K562 (cell line): ENCODE measurements at regions not wholly inside any gene's neighbourhood (a gene's known extent, or its start where the extent isn't known, plus 50 kb on each side); places are given as distances from the start of the nearest gene placed in this dataset.

Source experiments
- ATAC-seq: fragments of 200-7000 bp; cut with Tn5 transposase; 3 replicates; pipeline ENCODE4 v1.9.1; 2020; ENCODE audit warnings: moderate library complexity
- BruUV-seq: library from RNA; stranded (reverse); fragments of 400-500 nt; replicated peaks from 2 replicates; lab custom pipeline; 2021; lab: Mats Ljungman, UMichigan
- CTCF ChIA-PET: fragments of 300-600 bp; formaldehyde crosslinking; extraction: SDS; loops from one replicate; lab custom pipeline; 2021; ENCODE audit warnings: low intra/inter-chr PET ratio; lab: Yijun Ruan, JAX
- POLR2A ChIA-PET: fragments of 300-600, 350-650 bp; sonication (Branson Sonifier 250); formaldehyde crosslinking; extraction: SDS; loops from one replicate; lab custom pipeline; 2021; ENCODE audit warnings: antibody characterized with exemption, inconsistent platforms; lab: Yijun Ruan, JAX
- DNase-seq, 4 experiments: peaks; one replicate each; pipeline versions ENCODE4 v3.0.0 to v3.0.0-alpha.2; 2011 to 2018; ENCODE audit warnings: low spot score in 3 of 4, mixed read lengths in 3 of 4; ENCODE audit errors: extremely low read depth in 1 of 4
- FAIRE-seq: peaks from 2 replicates; lab custom pipeline; 2011; peaks lifted over from hg19 to GRCh38; lab: Jason Lieb, UNC
- H2AFZ ChIP-seq: 2 replicates; pipeline ENCODE4 v1.6.0; 2011; ENCODE audit warnings: low read depth, low read length, control low read depth, inconsistent platforms
- H3K27ac ChIP-seq: fragments of 200-600 bp; 3 replicates; pipeline ENCODE4 v1.8.0; 2011; ENCODE audit warnings: low read depth, mild to moderate bottlenecking, control low read depth, inconsistent platforms, low read length, moderate library complexity, mixed read lengths; ENCODE audit errors: extremely low read depth
- H3K27me3 ChIP-seq, 2 experiments: fragments of 300-600 bp in 1 of 2; 2 replicates in 1 of 2; 3 replicates in 1 of 2; pipeline versions ENCODE4 v1.6.0 to v1.8.0; 2011; ENCODE audit warnings: inconsistent platforms in 2 of 2, low read length in 2 of 2, mild to moderate bottlenecking in 1 of 2, mixed read lengths in 1 of 2, moderate library complexity in 1 of 2; ENCODE audit not compliant: control insufficient read depth in 2 of 2, insufficient read depth in 2 of 2
- H3K36me3 ChIP-seq: fragments of 300-600 bp; 3 replicates; pipeline ENCODE4 v1.8.0; 2011; ENCODE audit warnings: mild to moderate bottlenecking, low read length, inconsistent platforms; ENCODE audit not compliant: control insufficient read depth, insufficient read depth
- H3K4me1 ChIP-seq, 2 experiments: fragments of 200-600 bp in 1 of 2; replicated peaks in 1 of 2; 2 replicates in 1 of 2; 3 replicates in 1 of 2; pipeline versions ENCODE4 v1.5.1 to v1.8.0; 2011; ENCODE audit warnings: inconsistent platforms in 2 of 2, low read length in 2 of 2, mild to moderate bottlenecking in 1 of 2, mixed read lengths in 1 of 2, moderate library complexity in 1 of 2; ENCODE audit not compliant: control insufficient read depth in 2 of 2, insufficient read depth in 2 of 2
- H3K4me2 ChIP-seq: 2 replicates; pipeline ENCODE4 v1.6.1; 2011; ENCODE audit warnings: low read length, control low read depth, inconsistent platforms, mixed read lengths; ENCODE audit not compliant: insufficient read depth
- H3K4me3 ChIP-seq: fragments of 200-600 bp; sonication (generic), shearing (Covaris generic); 2 replicates; pipeline ENCODE4 v1.5.1; 2016; ENCODE audit warnings: control low read depth, inconsistent platforms
- H3K79me2 ChIP-seq: fragments of 200-600 bp; 3 replicates; pipeline ENCODE4 v1.8.0; 2011; ENCODE audit warnings: low read length, inconsistent platforms; ENCODE audit not compliant: control insufficient read depth, insufficient read depth
- H3K9ac ChIP-seq, 2 experiments: 2 replicates each; pipeline versions ENCODE4 v1.6.0 to v1.6.1; 2011; ENCODE audit warnings: low read depth in 2 of 2, low read length in 2 of 2, control low read depth in 1 of 2, inconsistent platforms in 1 of 2, mild to moderate bottlenecking in 1 of 2, mixed read lengths in 1 of 2; ENCODE audit not compliant: insufficient read depth in 1 of 2
- H3K9me1 ChIP-seq: one replicate; pipeline ENCODE4 v1.6.0; 2011; ENCODE audit warnings: inconsistent platforms, mild to moderate bottlenecking, low read length, moderate library complexity; ENCODE audit not compliant: control insufficient read depth, insufficient read depth
- H3K9me3 ChIP-seq: replicated peaks from 2 replicates; pipeline ENCODE4 v1.5.1; 2011; ENCODE audit warnings: low read depth, low read length, inconsistent platforms; ENCODE audit not compliant: control insufficient read depth, insufficient read depth
- H4K20me1 ChIP-seq: replicated peaks from 2 replicates; pipeline ENCODE4 v1.6.1; 2011; ENCODE audit warnings: low read length, inconsistent platforms, mixed read lengths; ENCODE audit not compliant: control insufficient read depth, insufficient read depth
- ARID3A ChIP-seq: IDR thresholded peaks from 2 replicates; pipeline ENCODE4 v1.6.1; 2012; ENCODE audit warnings: low read depth, low read length, improper control_type of control experiment, borderline replicate concordance
- BMI1 ChIP-seq: fragments of 150-350 bp; IDR thresholded peaks from 2 replicates; pipeline ENCODE4 v1.6.1; 2014; ENCODE audit warnings: low read length
- CHD4 ChIP-seq: fragments of 200-600 bp; sonication (generic); IDR thresholded peaks from 3 replicates; pipeline ENCODE4 v1.6.1; 2012; ENCODE audit warnings: low read depth, mild to moderate bottlenecking, mixed read lengths, low read length, inconsistent platforms; ENCODE audit not compliant: insufficient read depth, insufficient replicate concordance, poor library complexity, severe bottlenecking
- HSF4 ChIP-seq: fragments of 250-450 bp; sonication (Bioruptor Pico); IDR thresholded peaks from 2 replicates; pipeline ENCODE4 v2.1.2; 2022; ENCODE audit warnings: mild to moderate bottlenecking, moderate library complexity, borderline replicate concordance
- KDM2B ChIP-seq: fragments of 250-450 bp; sonication (Bioruptor Pico); IDR thresholded peaks from 2 replicates; pipeline ENCODE4 v1.8.0; 2021; ENCODE audit warnings: mild to moderate bottlenecking, moderate library complexity
- KLF13 ChIP-seq: fragments of 450-650 bp; IDR thresholded peaks from 2 replicates; pipeline ENCODE4 v1.6.1; 2016; ENCODE audit warnings: missing genetic modification characterization, low read depth, mild to moderate bottlenecking, missing compliant biosample characterization, moderate library complexity, borderline replicate concordance
- MAFF ChIP-seq: IDR thresholded peaks from 2 replicates; pipeline ENCODE4 v1.6.1; 2012; ENCODE audit warnings: low read length, improper control_type of control experiment
- NR1H2 ChIP-seq: sonication (generic); formaldehyde crosslinking; IDR thresholded peaks from 2 replicates; pipeline ENCODE4 v1.4.0; 2020; ENCODE audit warnings: mild to moderate bottlenecking, missing genetic modification reagents
- PRMT5 ChIP-seq: sonication (generic); formaldehyde crosslinking; IDR thresholded peaks from 2 replicates; pipeline ENCODE4 v1.5.0; 2020; ENCODE audit warnings: missing genetic modification reagents
- PTBP1 ChIP-seq: fragments of 200-400 bp; formaldehyde crosslinking; IDR thresholded peaks from 2 replicates; pipeline ENCODE4 v1.6.1; 2017; ENCODE audit warnings: low read depth, low read length
- SMAD1 ChIP-seq: fragments of 150-350 bp; IDR thresholded peaks from 2 replicates; pipeline ENCODE4 v1.6.1; 2014; ENCODE audit warnings: low read length, low read depth; ENCODE audit not compliant: partially characterized antibody
- ZNF280B ChIP-seq: fragments of 250-450 bp; sonication (Bioruptor Pico); IDR thresholded peaks from 2 replicates; pipeline ENCODE4 v1.5.1; 2021; ENCODE audit warnings: mild to moderate bottlenecking
- ZSCAN29 ChIP-seq: fragments of 450-650 bp; IDR thresholded peaks from 2 replicates; pipeline ENCODE4 v1.6.1; 2017
- WGBS: fragments of 100-300 bp; shearing (Covaris generic); methylation state at CpG from one replicate; pipeline ENCODE4 v1.1.6; 2016; ENCODE audit warnings: low coverage, mixed read lengths; ENCODE audit not compliant: insufficient coverage; ENCODE audit errors: missing lambda C conversion rate; 5-methylcytosine and 5-hydroxymethylcytosine counted together
- in situ Hi-C: fragments of 300-500 bp; cut with MboI; formaldehyde crosslinking; loops from 4 replicates; pipeline ENCODE4 v1.15.0; 2018; ENCODE audit warnings: inconsistent platforms, mixed read lengths
- intact Hi-C: fragments of 100-400 bp; cut with micrococcal nuclease; formaldehyde crosslinking; loops from 2 replicates; pipeline ENCODE4 v1.14.2; 2022
- TF ChIP-seq, protein P1 (sequence below), 2 experiments: fragments of 450-650 bp; IDR thresholded peaks; 2 replicates each; pipeline ENCODE4 v1.6.1; 2018; ENCODE audit warnings: mild to moderate bottlenecking in 2 of 2, low read depth in 1 of 2; ENCODE audit not compliant: partially characterized antibody in 2 of 2
- TF ChIP-seq, protein P2 (sequence below): fragments of 450-650 bp; IDR thresholded peaks from 2 replicates; pipeline ENCODE4 v1.6.1; 2016; ENCODE audit warnings: low read depth, mild to moderate bottlenecking, moderate library complexity

GRCh38 chr1:103365860-103366569, 159.5 kb upstream of the RNPC3 start:
- Histone ChIP-seq H3K79me2 (no peaks in the 10 kb centered on the region), H3K9me1 (no peaks in the 10 kb centered on the region), H3K4me3 (no peak overlapping the region), H4K20me1 (no peaks in the 10 kb centered on the region), H3K4me1 (no peaks in the 10 kb centered on the region), H3K36me3 (no peaks in the 10 kb centered on the region), H3K27ac (no peak overlapping the region), H3K9me3 (no peaks in the 10 kb centered on the region), H2AFZ (no peak overlapping the region), H3K4me2 (no peak overlapping the region), H3K27me3 (no peaks in the 10 kb centered on the region), H3K9ac (no peak overlapping the region)
- intact Hi-C loops: no loop called here
- TF ChIP-seq PRMT5 (CRISPR knock-in tag): no peak
- TF ChIP-seq HSF4 (CRISPR knock-in tag): no peak
- TF ChIP-seq, protein P1, sequence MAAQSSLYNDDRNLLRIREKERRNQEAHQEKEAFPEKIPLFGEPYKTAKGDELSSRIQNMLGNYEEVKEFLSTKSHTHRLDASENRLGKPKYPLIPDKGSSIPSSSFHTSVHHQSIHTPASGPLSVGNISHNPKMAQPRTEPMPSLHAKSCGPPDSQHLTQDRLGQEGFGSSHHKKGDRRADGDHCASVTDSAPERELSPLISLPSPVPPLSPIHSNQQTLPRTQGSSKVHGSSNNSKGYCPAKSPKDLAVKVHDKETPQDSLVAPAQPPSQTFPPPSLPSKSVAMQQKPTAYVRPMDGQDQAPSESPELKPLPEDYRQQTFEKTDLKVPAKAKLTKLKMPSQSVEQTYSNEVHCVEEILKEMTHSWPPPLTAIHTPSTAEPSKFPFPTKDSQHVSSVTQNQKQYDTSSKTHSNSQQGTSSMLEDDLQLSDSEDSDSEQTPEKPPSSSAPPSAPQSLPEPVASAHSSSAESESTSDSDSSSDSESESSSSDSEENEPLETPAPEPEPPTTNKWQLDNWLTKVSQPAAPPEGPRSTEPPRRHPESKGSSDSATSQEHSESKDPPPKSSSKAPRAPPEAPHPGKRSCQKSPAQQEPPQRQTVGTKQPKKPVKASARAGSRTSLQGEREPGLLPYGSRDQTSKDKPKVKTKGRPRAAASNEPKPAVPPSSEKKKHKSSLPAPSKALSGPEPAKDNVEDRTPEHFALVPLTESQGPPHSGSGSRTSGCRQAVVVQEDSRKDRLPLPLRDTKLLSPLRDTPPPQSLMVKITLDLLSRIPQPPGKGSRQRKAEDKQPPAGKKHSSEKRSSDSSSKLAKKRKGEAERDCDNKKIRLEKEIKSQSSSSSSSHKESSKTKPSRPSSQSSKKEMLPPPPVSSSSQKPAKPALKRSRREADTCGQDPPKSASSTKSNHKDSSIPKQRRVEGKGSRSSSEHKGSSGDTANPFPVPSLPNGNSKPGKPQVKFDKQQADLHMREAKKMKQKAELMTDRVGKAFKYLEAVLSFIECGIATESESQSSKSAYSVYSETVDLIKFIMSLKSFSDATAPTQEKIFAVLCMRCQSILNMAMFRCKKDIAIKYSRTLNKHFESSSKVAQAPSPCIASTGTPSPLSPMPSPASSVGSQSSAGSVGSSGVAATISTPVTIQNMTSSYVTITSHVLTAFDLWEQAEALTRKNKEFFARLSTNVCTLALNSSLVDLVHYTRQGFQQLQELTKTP (IDR thresholded peaks at IDR 0.05; ENCODE audit: low read depth in 1 of 2, partially characterized antibody in 2 of 2): no peak
- TF ChIP-seq ZNF280B (CRISPR knock-in tag): no peak
- TF ChIP-seq NR1H2 (CRISPR knock-in tag): no peak
- TF ChIP-seq CHD4: no peak
- TF ChIP-seq KLF13 (tag): no peak
- TF ChIP-seq ARID3A: no peak
- no peak for TF ChIP-seq SMAD1
- no peak for TF ChIP-seq ZSCAN29
- TF ChIP-seq PTBP1: no peak
- TF ChIP-seq KDM2B: no peak
- no peak for TF ChIP-seq BMI1
- TF ChIP-seq, protein P2, sequence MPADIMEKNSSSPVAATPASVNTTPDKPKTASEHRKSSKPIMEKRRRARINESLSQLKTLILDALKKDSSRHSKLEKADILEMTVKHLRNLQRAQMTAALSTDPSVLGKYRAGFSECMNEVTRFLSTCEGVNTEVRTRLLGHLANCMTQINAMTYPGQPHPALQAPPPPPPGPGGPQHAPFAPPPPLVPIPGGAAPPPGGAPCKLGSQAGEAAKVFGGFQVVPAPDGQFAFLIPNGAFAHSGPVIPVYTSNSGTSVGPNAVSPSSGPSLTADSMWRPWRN: no peak
- TF ChIP-seq MAFF: no peak
- BruUV-seq: no TSS peak
- no peak for ATAC-seq
- no peak for FAIRE-seq
- CTCF ChIA-PET: no interaction called here
- WGBS: 13% methylated on average over 5 of the region's 5 CpGs
- in situ Hi-C loops: no loop called here
- POLR2A ChIA-PET: no interaction called here
- no peak for DNase-seq
